H1 (cell line): ENCODE measurements at regions not wholly inside any gene's neighbourhood (a gene's known extent, or its start where the extent isn't known, plus 50 kb on each side); places are given as distances from the start of the nearest gene placed in this dataset.

ENCODE experiments used
- BCL11A ChIP-seq, 2 experiments: IDR thresholded peaks; one replicate each; pipeline ENCODE4 v1.6.1; 2011; ENCODE audit warnings: low read depth in 2 of 2, low read length in 2 of 2, mild to moderate bottlenecking in 2 of 2
- EP300 ChIP-seq, 2 experiments: IDR thresholded peaks; 1 replicate in 1 of 2; 2 replicates in 1 of 2; pipeline ENCODE4 v1.6.1; 2011 to 2012; ENCODE audit warnings: low read depth in 2 of 2, low read length in 2 of 2, mild to moderate bottlenecking in 2 of 2, borderline replicate concordance in 1 of 2, inconsistent platforms in 1 of 2, moderate library complexity in 1 of 2
- GTF2F1 ChIP-seq: IDR thresholded peaks from 2 replicates; pipeline ENCODE4 v1.6.1; 2012; ENCODE audit warnings: low read depth, low read length, improper control_type of control experiment, borderline replicate concordance
- HDAC2 ChIP-seq, 2 experiments: fragments of 300-600 bp in 1 of 2; sonication (generic) in 1 of 2; IDR thresholded peaks; 2 replicates each; pipeline ENCODE4 v1.6.1; 2011 to 2012; ENCODE audit warnings: low read depth in 2 of 2, low read length in 2 of 2, mild to moderate bottlenecking in 2 of 2, moderate library complexity in 2 of 2, borderline replicate concordance in 1 of 2, inconsistent platforms in 1 of 2
- MAFK ChIP-seq: IDR thresholded peaks from 2 replicates; pipeline ENCODE4 v1.6.1; 2012; ENCODE audit warnings: low read depth, mild to moderate bottlenecking, improper control_type of control experiment, low read length
- PHF8 ChIP-seq: fragments of 200-600 bp; sonication (generic); conservative IDR thresholded peaks from 2 replicates; pipeline ENCODE4 v1.7.1; 2012; ENCODE audit warnings: low read depth, mild to moderate bottlenecking, inconsistent platforms, low read length, moderate library complexity
- SIX5 ChIP-seq: IDR thresholded peaks from 2 replicates; pipeline ENCODE4 v1.6.1; 2011; ENCODE audit warnings: mild to moderate bottlenecking, low read depth, low read length
- TAF7 ChIP-seq: optimal IDR thresholded peaks from 2 replicates; pipeline ENCODE3; 2011; ENCODE audit warnings: low read depth, mild to moderate bottlenecking, inconsistent platforms, low read length, moderate library complexity, borderline replicate concordance
- TF ChIP-seq, protein P1 (sequence below): fragments of 300-600 bp; sonication (generic); IDR thresholded peaks from 2 replicates; pipeline ENCODE4 v1.7.1; 2012; ENCODE audit warnings: low read length, moderate library complexity, mild to moderate bottlenecking, inconsistent platforms; ENCODE audit not compliant: insufficient replicate concordance
- TF ChIP-seq, protein P2 (sequence below): IDR thresholded peaks from 2 replicates; pipeline ENCODE4 v1.6.1; 2011; ENCODE audit warnings: low read length, improper control_type of control experiment

DNA sequence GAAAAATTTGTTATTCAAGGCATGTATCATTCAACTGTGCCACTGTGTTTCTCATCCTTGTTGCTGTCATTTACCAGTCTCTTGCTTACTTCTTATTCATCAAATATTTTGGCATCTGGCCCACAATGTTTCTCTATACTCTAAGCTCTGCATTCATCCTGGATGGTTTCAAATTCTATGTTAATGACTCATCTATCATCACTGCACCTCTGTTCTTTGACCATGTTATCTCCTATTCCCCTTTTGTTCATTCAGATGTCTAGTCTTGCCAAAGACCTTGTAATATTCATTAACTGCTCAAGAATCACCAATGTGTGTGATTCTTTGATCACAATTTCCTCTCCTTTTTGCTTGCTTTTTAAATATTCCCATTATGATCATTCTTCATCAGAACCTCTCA is 54.6 kb upstream of the PRKACB start (continued):
- TF ChIP-seq, protein P1, sequence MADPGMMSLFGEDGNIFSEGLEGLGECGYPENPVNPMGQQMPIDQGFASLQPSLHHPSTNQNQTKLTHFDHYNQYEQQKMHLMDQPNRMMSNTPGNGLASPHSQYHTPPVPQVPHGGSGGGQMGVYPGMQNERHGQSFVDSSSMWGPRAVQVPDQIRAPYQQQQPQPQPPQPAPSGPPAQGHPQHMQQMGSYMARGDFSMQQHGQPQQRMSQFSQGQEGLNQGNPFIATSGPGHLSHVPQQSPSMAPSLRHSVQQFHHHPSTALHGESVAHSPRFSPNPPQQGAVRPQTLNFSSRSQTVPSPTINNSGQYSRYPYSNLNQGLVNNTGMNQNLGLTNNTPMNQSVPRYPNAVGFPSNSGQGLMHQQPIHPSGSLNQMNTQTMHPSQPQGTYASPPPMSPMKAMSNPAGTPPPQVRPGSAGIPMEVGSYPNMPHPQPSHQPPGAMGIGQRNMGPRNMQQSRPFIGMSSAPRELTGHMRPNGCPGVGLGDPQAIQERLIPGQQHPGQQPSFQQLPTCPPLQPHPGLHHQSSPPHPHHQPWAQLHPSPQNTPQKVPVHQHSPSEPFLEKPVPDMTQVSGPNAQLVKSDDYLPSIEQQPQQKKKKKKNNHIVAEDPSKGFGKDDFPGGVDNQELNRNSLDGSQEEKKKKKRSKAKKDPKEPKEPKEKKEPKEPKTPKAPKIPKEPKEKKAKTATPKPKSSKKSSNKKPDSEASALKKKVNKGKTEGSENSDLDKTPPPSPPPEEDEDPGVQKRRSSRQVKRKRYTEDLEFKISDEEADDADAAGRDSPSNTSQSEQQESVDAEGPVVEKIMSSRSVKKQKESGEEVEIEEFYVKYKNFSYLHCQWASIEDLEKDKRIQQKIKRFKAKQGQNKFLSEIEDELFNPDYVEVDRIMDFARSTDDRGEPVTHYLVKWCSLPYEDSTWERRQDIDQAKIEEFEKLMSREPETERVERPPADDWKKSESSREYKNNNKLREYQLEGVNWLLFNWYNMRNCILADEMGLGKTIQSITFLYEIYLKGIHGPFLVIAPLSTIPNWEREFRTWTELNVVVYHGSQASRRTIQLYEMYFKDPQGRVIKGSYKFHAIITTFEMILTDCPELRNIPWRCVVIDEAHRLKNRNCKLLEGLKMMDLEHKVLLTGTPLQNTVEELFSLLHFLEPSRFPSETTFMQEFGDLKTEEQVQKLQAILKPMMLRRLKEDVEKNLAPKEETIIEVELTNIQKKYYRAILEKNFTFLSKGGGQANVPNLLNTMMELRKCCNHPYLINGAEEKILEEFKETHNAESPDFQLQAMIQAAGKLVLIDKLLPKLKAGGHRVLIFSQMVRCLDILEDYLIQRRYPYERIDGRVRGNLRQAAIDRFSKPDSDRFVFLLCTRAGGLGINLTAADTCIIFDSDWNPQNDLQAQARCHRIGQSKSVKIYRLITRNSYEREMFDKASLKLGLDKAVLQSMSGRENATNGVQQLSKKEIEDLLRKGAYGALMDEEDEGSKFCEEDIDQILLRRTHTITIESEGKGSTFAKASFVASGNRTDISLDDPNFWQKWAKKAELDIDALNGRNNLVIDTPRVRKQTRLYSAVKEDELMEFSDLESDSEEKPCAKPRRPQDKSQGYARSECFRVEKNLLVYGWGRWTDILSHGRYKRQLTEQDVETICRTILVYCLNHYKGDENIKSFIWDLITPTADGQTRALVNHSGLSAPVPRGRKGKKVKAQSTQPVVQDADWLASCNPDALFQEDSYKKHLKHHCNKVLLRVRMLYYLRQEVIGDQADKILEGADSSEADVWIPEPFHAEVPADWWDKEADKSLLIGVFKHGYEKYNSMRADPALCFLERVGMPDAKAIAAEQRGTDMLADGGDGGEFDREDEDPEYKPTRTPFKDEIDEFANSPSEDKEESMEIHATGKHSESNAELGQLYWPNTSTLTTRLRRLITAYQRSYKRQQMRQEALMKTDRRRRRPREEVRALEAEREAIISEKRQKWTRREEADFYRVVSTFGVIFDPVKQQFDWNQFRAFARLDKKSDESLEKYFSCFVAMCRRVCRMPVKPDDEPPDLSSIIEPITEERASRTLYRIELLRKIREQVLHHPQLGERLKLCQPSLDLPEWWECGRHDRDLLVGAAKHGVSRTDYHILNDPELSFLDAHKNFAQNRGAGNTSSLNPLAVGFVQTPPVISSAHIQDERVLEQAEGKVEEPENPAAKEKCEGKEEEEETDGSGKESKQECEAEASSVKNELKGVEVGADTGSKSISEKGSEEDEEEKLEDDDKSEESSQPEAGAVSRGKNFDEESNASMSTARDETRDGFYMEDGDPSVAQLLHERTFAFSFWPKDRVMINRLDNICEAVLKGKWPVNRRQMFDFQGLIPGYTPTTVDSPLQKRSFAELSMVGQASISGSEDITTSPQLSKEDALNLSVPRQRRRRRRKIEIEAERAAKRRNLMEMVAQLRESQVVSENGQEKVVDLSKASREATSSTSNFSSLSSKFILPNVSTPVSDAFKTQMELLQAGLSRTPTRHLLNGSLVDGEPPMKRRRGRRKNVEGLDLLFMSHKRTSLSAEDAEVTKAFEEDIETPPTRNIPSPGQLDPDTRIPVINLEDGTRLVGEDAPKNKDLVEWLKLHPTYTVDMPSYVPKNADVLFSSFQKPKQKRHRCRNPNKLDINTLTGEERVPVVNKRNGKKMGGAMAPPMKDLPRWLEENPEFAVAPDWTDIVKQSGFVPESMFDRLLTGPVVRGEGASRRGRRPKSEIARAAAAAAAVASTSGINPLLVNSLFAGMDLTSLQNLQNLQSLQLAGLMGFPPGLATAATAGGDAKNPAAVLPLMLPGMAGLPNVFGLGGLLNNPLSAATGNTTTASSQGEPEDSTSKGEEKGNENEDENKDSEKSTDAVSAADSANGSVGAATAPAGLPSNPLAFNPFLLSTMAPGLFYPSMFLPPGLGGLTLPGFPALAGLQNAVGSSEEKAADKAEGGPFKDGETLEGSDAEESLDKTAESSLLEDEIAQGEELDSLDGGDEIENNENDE: no peak
- TF ChIP-seq BCL11A (IDR thresholded peaks at IDR 0.05; ENCODE audit: low read depth in 2 of 2, low read length in 2 of 2) (no peak), EP300 (IDR thresholded peaks at IDR 0.05; ENCODE audit: borderline replicate concordance in 1 of 2, low read depth in 2 of 2, low read length in 2 of 2) (no peak), HDAC2 (IDR thresholded peaks at IDR 0.05; ENCODE audit: borderline replicate concordance in 1 of 2, low read depth in 2 of 2, low read length in 2 of 2) (no peak), PHF8 (no peak), SIX5 (no peak), MAFK (no peak), TAF7 (no peak), GTF2F1 (no peak)
- TF ChIP-seq, protein P2, sequence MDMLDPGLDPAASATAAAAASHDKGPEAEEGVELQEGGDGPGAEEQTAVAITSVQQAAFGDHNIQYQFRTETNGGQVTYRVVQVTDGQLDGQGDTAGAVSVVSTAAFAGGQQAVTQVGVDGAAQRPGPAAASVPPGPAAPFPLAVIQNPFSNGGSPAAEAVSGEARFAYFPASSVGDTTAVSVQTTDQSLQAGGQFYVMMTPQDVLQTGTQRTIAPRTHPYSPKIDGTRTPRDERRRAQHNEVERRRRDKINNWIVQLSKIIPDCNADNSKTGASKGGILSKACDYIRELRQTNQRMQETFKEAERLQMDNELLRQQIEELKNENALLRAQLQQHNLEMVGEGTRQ: no peak
